ENCODE measurements at regions not wholly inside any gene's neighbourhood (a gene's known extent, or its start where the extent isn't known, plus 50 kb on each side); places are given as distances from the start of the nearest gene placed in this dataset.

GRCh38 chr5:115455301-115455707, 89.3 kb downstream of the FEM1C start:
- CTCF ChIA-PET = interaction anchor here (2.2 kb wide), 1 partner anchor 13 kb away, joined by 10 read pairs; no protein-coding TSS in a partner anchor
- in situ Hi-C loops (cut with MboI) = no loop called here
- no peak overlapping the region for H3K4me2 ChIP-seq (ENCODE audit: control insufficient read depth, insufficient read depth)

More at GRCh38 chr5:115455301-115455707, 89.3 kb downstream of the FEM1C start:
- H3K79me2 ChIP-seq (ENCODE audit: control insufficient read depth, insufficient read depth, low read length) = no peaks in the 10 kb centered on the region
- no peaks in the 10 kb centered on the region for H3K27me3 ChIP-seq (replicated peaks in 1 of 2; ENCODE audit: control insufficient read depth in 2 of 2, insufficient read depth in 2 of 2, low read length in 1 of 2)
- FAIRE-seq (no peak), ATAC-seq (no peak), DNase-seq (ENCODE audit: low read depth, low spot score) (no peak)
- 73% methylated on average over 6 of the region's 6 CpGs for WGBS (ENCODE audit: insufficient coverage, insufficient replicate concordance, low lambda C conversion rate, missing lambda C conversion rate)
- SMC1A ChIA-PET (ENCODE audit: uncharacterized antibody, unreplicated experiment) = interaction anchor here (0.9 kb wide), 1 partner anchor 17 kb away, joined by 3 read pairs; no protein-coding TSS in a partner anchor
- no peak overlapping the region for H2AFZ ChIP-seq (ENCODE audit: control insufficient read depth, low read depth, low read length)
- no peaks in the 10 kb centered on the region for H3K36me3 ChIP-seq (ENCODE audit: control insufficient read depth in 2 of 2, insufficient read depth in 2 of 2, low read length in 1 of 2)
- RAD21 ChIA-PET (ENCODE audit: unreplicated experiment) = no interaction called here
- no peak overlapping the region for H3K27ac ChIP-seq (ENCODE audit: control insufficient read depth, insufficient read depth)
- H3K4me1 ChIP-seq (ENCODE audit: control insufficient read depth, insufficient read depth, low read length) = peaks cover 6% of the 10 kb centered on the region; the same call in 1 of the 2 replicates
- TF ChIP-seq WRNIP1 (IDR thresholded peaks at IDR 0.05; ENCODE audit: borderline replicate concordance, low read depth, low read length) (no peak), YY1 (IDR thresholded peaks at IDR 0.05; ENCODE audit: low read depth, low read length) (no peak), HSF1 (IDR thresholded peaks at IDR 0.05; ENCODE audit: low read depth, low read length) (no peak), HCFC1 (IDR thresholded peaks at IDR 0.05; ENCODE audit: low read length) (no peak), E2F8 (IDR thresholded peaks at IDR 0.05; ENCODE audit: low read depth, partially characterized antibody) (no peak), ATF3 (IDR thresholded peaks at IDR 0.05; ENCODE audit: borderline replicate concordance, extremely low read depth, low read depth, low read length) (no peak), JUNB (IDR thresholded peaks at IDR 0.05) (no peak), TCF12 (IDR thresholded peaks at IDR 0.05; ENCODE audit: low read depth, low read length) (no peak), MTA2 (IDR thresholded peaks at IDR 0.05; ENCODE audit: low read depth) (no peak), MXI1 (IDR thresholded peaks at IDR 0.05; ENCODE audit: low read depth, low read length) (no peak), RELB (IDR thresholded peaks at IDR 0.05; ENCODE audit: low read depth) (no peak)
- no peaks in the 10 kb centered on the region for H4K20me1 ChIP-seq (ENCODE audit: control insufficient read depth, insufficient read depth)
- POLR2A ChIA-PET = no interaction called here
- H3K9me3 ChIP-seq (replicated peaks; ENCODE audit: control insufficient read depth, insufficient read depth, low read length) = no peaks in the 10 kb centered on the region
- no peak overlapping the region for H3K4me3 ChIP-seq
- intact Hi-C loops (cut with micrococcal nuclease; ENCODE audit: unreplicated experiment) = no loop called here
- no TSS peak for BruUV-seq (replicated peaks)
- H3K9ac ChIP-seq (ENCODE audit: control insufficient read depth, insufficient read depth, low read length) = no peak overlapping the region

Measured in GM12878 (cell line).